H1 (cell line): ENCODE measurements at regions not wholly inside any gene's neighbourhood (a gene's known extent, or its start where the extent isn't known, plus 50 kb on each side); places are given as distances from the start of the nearest gene placed in this dataset.

ENCODE experiments used
- EP300 ChIP-seq, 2 experiments: IDR thresholded peaks; 1 replicate in 1 of 2; 2 replicates in 1 of 2; pipeline ENCODE4 v1.6.1; 2011 to 2012; ENCODE audit warnings: low read depth in 2 of 2, low read length in 2 of 2, mild to moderate bottlenecking in 2 of 2, borderline replicate concordance in 1 of 2, inconsistent platforms in 1 of 2, moderate library complexity in 1 of 2
- EZH2 ChIP-seq: fragments of 200-600 bp; sonication (generic); IDR thresholded peaks from 2 replicates; pipeline ENCODE4 v1.7.1; 2012; ENCODE audit warnings: low read depth, mild to moderate bottlenecking, moderate library complexity, low read length, inconsistent platforms; ENCODE audit not compliant: severe bottlenecking
- MAFK ChIP-seq: IDR thresholded peaks from 2 replicates; pipeline ENCODE4 v1.6.1; 2012; ENCODE audit warnings: low read depth, mild to moderate bottlenecking, improper control_type of control experiment, low read length
- MAX ChIP-seq: IDR thresholded peaks from 2 replicates; pipeline ENCODE4 v1.6.1; 2012; ENCODE audit warnings: inconsistent platforms
- POLR2A ChIP-seq, 2 experiments: IDR thresholded peaks; 1 replicate in 1 of 2; 2 replicates in 1 of 2; pipeline ENCODE4 v1.6.1; 2011; ENCODE audit warnings: low read depth in 2 of 2, low read length in 2 of 2, mild to moderate bottlenecking in 2 of 2; ENCODE audit errors: control extremely low read depth in 1 of 2
- RFX5 ChIP-seq: IDR thresholded peaks from 2 replicates; pipeline ENCODE4 v1.6.1; 2011; ENCODE audit warnings: low read depth, low read length, improper control_type of control experiment, borderline replicate concordance
- RNF2 ChIP-seq: fragments of 200-900, 300-1000 bp; sonication (generic); IDR thresholded peaks from 2 replicates; pipeline ENCODE4 v1.7.1; 2016; ENCODE audit warnings: borderline replicate concordance, low read depth, mild to moderate bottlenecking, antibody characterized with exemption, low read length; ENCODE audit not compliant: poor library complexity, severe bottlenecking; ENCODE audit errors: missing control alignments
- SIN3A ChIP-seq, 2 experiments: IDR thresholded peaks in 1 of 2; conservative IDR thresholded peaks in 1 of 2; 2 replicates each; pipeline ENCODE4 v1.6.1; 2011 to 2012; ENCODE audit warnings: low read length in 2 of 2, improper control_type of control experiment in 1 of 2, low read depth in 1 of 2, mild to moderate bottlenecking in 1 of 2
- SP4 ChIP-seq: IDR thresholded peaks from 2 replicates; pipeline ENCODE4 v1.6.1; 2012; ENCODE audit warnings: low read length, inconsistent platforms
- TAF1 ChIP-seq: IDR thresholded peaks from 2 replicates; pipeline ENCODE4 v1.6.1; 2011; ENCODE audit warnings: mild to moderate bottlenecking, low read depth, low read length
- TBP ChIP-seq: IDR thresholded peaks from 2 replicates; pipeline ENCODE4 v1.6.1; 2011; ENCODE audit warnings: low read depth, low read length, improper control_type of control experiment
- TCF12 ChIP-seq: IDR thresholded peaks from 2 replicates; pipeline ENCODE4 v1.6.1; 2011; ENCODE audit warnings: low read depth, mild to moderate bottlenecking, low read length
- YY1 ChIP-seq: IDR thresholded peaks from 2 replicates; pipeline ENCODE4 v1.6.1; 2011; ENCODE audit warnings: low read depth, mild to moderate bottlenecking, low read length
- TF ChIP-seq, protein P1 (sequence below), 3 experiments: IDR thresholded peaks; 1 replicate in 2 of 3; 2 replicates in 1 of 3; pipeline versions ENCODE4 v1.5.1 to v1.6.1; 2011; ENCODE audit warnings: low read length in 3 of 3, mild to moderate bottlenecking in 3 of 3, inconsistent platforms in 2 of 3, low read depth in 1 of 3, moderate library complexity in 1 of 3; ENCODE audit not compliant: insufficient read depth in 1 of 3; ENCODE audit errors: control extremely low read depth in 1 of 3

- TF ChIP-seq MAFK (no peak), POLR2A (IDR thresholded peaks at IDR 0.05; ENCODE audit: control extremely low read depth in 1 of 2, low read depth in 2 of 2, low read length in 2 of 2) (no peak), EZH2 (no peak), EP300 (IDR thresholded peaks at IDR 0.05; ENCODE audit: borderline replicate concordance in 1 of 2, low read depth in 2 of 2, low read length in 2 of 2) (no peak), RFX5 (no peak), TCF12 (no peak), MAX (no peak), TAF1 (no peak), YY1 (no peak), TBP (no peak), RNF2 (no peak), SIN3A (conservative IDR thresholded peaks at IDR 0.05 in 1 of 2, IDR thresholded peaks at IDR 0.05 in 1 of 2; ENCODE audit: low read depth in 1 of 2, low read length in 2 of 2) (no peak), SP4 (no peak)
- TF ChIP-seq, protein P1, sequence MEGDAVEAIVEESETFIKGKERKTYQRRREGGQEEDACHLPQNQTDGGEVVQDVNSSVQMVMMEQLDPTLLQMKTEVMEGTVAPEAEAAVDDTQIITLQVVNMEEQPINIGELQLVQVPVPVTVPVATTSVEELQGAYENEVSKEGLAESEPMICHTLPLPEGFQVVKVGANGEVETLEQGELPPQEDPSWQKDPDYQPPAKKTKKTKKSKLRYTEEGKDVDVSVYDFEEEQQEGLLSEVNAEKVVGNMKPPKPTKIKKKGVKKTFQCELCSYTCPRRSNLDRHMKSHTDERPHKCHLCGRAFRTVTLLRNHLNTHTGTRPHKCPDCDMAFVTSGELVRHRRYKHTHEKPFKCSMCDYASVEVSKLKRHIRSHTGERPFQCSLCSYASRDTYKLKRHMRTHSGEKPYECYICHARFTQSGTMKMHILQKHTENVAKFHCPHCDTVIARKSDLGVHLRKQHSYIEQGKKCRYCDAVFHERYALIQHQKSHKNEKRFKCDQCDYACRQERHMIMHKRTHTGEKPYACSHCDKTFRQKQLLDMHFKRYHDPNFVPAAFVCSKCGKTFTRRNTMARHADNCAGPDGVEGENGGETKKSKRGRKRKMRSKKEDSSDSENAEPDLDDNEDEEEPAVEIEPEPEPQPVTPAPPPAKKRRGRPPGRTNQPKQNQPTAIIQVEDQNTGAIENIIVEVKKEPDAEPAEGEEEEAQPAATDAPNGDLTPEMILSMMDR (IDR thresholded peaks at IDR 0.05; ENCODE audit: control extremely low read depth in 1 of 3, insufficient read depth in 1 of 3, low read depth in 1 of 3, low read length in 3 of 3) = no peak
Observed at GRCh38 chr11:8794126-8794525, 111.5 kb downstream of the RPL27A start.
